HepG2 (cell line): ENCODE measurements at regions not wholly inside any gene's neighbourhood (a gene's known extent, or its start where the extent isn't known, plus 50 kb on each side); places are given as distances from the start of the nearest gene placed in this dataset.

ENCODE experiments used
- ATAC-seq: fragments of 200-7000 bp; cut with Tn5 transposase; 3 replicates; pipeline ENCODE4 v1.9.1; 2020; ENCODE audit warnings: mild to moderate bottlenecking, moderate library complexity
- BruUV-seq: library from RNA; stranded (reverse); fragments of 400-500 nt; replicated peaks from 2 replicates; lab custom pipeline; 2021; lab: Mats Ljungman, UMichigan
- CTCF ChIA-PET: fragments of 300-600 bp; formaldehyde crosslinking; extraction: SDS; loops from one replicate; lab custom pipeline; 2021; ENCODE audit warnings: low total read pairs, inconsistent platforms, low intra/inter-chr PET ratio; lab: Yijun Ruan, JAX
- POLR2A ChIA-PET: fragments of 350-600 bp; sonication (Branson Sonifier 250); formaldehyde crosslinking; loops from one replicate; lab custom pipeline; 2020; ENCODE audit warnings: antibody characterized with exemption, inconsistent platforms; lab: Yijun Ruan, JAX
- DNase-seq: peaks from one replicate; pipeline ENCODE4 v3.0.0-alpha.2; 2015; ENCODE audit warnings: low spot score
- FAIRE-seq: peaks from 3 replicates; lab custom pipeline; 2011; peaks lifted over from hg19 to GRCh38; lab: Jason Lieb, UNC
- H2AFZ ChIP-seq: one replicate; pipeline ENCODE4 v1.6.1; 2011; ENCODE audit warnings: low read length, inconsistent platforms
- H3K27ac ChIP-seq: fragments of 300-600 bp; 3 replicates; pipeline ENCODE4 v1.8.0; 2011; ENCODE audit warnings: mixed run types, mild to moderate bottlenecking, mixed read lengths, low read length, inconsistent platforms; ENCODE audit not compliant: insufficient read depth; ENCODE audit errors: extremely low read length
- H3K27me3 ChIP-seq, 2 experiments: fragments of 200-600 bp in 1 of 2; 2 replicates in 1 of 2; 3 replicates in 1 of 2; pipeline versions ENCODE4 v1.6.0 to v1.8.0; 2011; ENCODE audit warnings: low read length in 2 of 2, mild to moderate bottlenecking in 2 of 2, moderate library complexity in 2 of 2, inconsistent platforms in 1 of 2; ENCODE audit not compliant: insufficient read depth in 2 of 2, control insufficient read depth in 1 of 2
- H3K36me3 ChIP-seq, 2 experiments: fragments of 200-600 bp in 1 of 2; replicated peaks in 1 of 2; 2 replicates in 1 of 2; 3 replicates in 1 of 2; pipeline versions ENCODE4 v1.5.1 to v1.8.0; 2011; ENCODE audit warnings: low read length in 2 of 2, inconsistent platforms in 1 of 2; ENCODE audit not compliant: insufficient read depth in 2 of 2, control insufficient read depth in 1 of 2
- H3K4me1 ChIP-seq: 2 replicates; pipeline ENCODE4 v1.5.1; 2012; ENCODE audit warnings: low read length, inconsistent platforms; ENCODE audit not compliant: insufficient read depth
- H3K4me2 ChIP-seq: 2 replicates; pipeline ENCODE4 v1.6.0; 2011; ENCODE audit warnings: low read depth, low read length, inconsistent platforms
- H3K4me3 ChIP-seq, 3 experiments: fragments of 200-600 bp in 1 of 3; sonication (generic), shearing (Covaris generic) in 1 of 3; replicated peaks in 1 of 3; 2 replicates each; pipeline ENCODE4 v1.5.1; 2011 to 2016; ENCODE audit warnings: low read length in 3 of 3, inconsistent platforms in 2 of 3, low read depth in 2 of 3, mild to moderate bottlenecking in 2 of 3, control low read depth in 1 of 3, mixed read lengths in 1 of 3; ENCODE audit not compliant: insufficient read depth in 1 of 3
- H3K79me2 ChIP-seq: one replicate; pipeline ENCODE4 v1.6.1; 2011; ENCODE audit warnings: low read length, inconsistent platforms; ENCODE audit not compliant: insufficient read depth
- H3K9ac ChIP-seq: 2 replicates; pipeline ENCODE4 v1.6.0; 2011; ENCODE audit warnings: mild to moderate bottlenecking, low read depth, low read length, inconsistent platforms; ENCODE audit not compliant: insufficient read depth
- H3K9me3 ChIP-seq: 2 replicates; pipeline ENCODE4 v1.5.1; 2012; ENCODE audit warnings: mild to moderate bottlenecking, low read length
- H4K20me1 ChIP-seq: 2 replicates; pipeline ENCODE4 v1.6.0; 2011; ENCODE audit warnings: inconsistent platforms, mild to moderate bottlenecking, low read length, moderate library complexity; ENCODE audit not compliant: insufficient read depth
- DRAP1 ChIP-seq: IDR thresholded peaks from 2 replicates; pipeline ENCODE4 v1.6.1; 2016; ENCODE audit warnings: missing genetic modification reagents, missing compliant biosample characterization
- PLRG1 ChIP-seq: fragments of 450-650 bp; conservative IDR thresholded peaks from 2 replicates; pipeline ENCODE4 v1.6.1; 2016
- PPARG ChIP-seq: conservative IDR thresholded peaks from 2 replicates; pipeline ENCODE4 v1.6.1; 2016; ENCODE audit warnings: missing biosample characterization, missing genetic modification reagents
- RFXANK ChIP-seq: IDR thresholded peaks from 2 replicates; pipeline ENCODE4 v1.6.1; 2016
- SKIL ChIP-seq: sonication (generic); formaldehyde crosslinking; IDR thresholded peaks from 2 replicates; pipeline ENCODE4 v1.8.0; 2022; ENCODE audit warnings: missing genetic modification reagents, mild to moderate bottlenecking, moderate library complexity, borderline replicate concordance
- ZNF225 ChIP-seq: sonication (generic); formaldehyde crosslinking; IDR thresholded peaks from 2 replicates; pipeline ENCODE4 v1.4.0; 2020; ENCODE audit warnings: mild to moderate bottlenecking, missing genetic modification reagents
- ZNF280D ChIP-seq: sonication (generic); formaldehyde crosslinking; IDR thresholded peaks from 2 replicates; pipeline ENCODE4 v1.5.1; 2020; ENCODE audit warnings: mild to moderate bottlenecking, missing genetic modification reagents
- ZNF839 ChIP-seq: sonication (generic); formaldehyde crosslinking; IDR thresholded peaks from 2 replicates; pipeline ENCODE4 v1.4.0; 2020; ENCODE audit warnings: missing genetic modification reagents, mild to moderate bottlenecking, borderline replicate concordance
- ZSCAN5A ChIP-seq: sonication (generic); formaldehyde crosslinking; IDR thresholded peaks from 2 replicates; pipeline ENCODE4 v1.8.0; 2022; ENCODE audit warnings: mild to moderate bottlenecking, missing genetic modification reagents, borderline replicate concordance
- WGBS: methylation state at CpG from one replicate; pipeline ENCODE4 v1.1.6; 2017; ENCODE audit warnings: low lambda C conversion rate; 5-methylcytosine and 5-hydroxymethylcytosine counted together
- in situ Hi-C: cut with HindIII; loops from 2 replicates; pipeline ENCODE4 v1.10.0; 2017; ENCODE audit warnings: low pct_unique_long_range_greater_than_20kb; ENCODE audit not compliant: extremely low pct_ligation_motif_present
- intact Hi-C: fragments of 100-400 bp; cut with micrococcal nuclease; formaldehyde crosslinking; loops from one replicate; pipeline ENCODE4 v1.10.0; 2022; ENCODE audit not compliant: unreplicated experiment

GRCh38 chr12:58211211-58211610 is 269.8 kb downstream of the ATP23 start:
- BruUV-seq = no TSS peak
- in situ Hi-C loops = no loop called here
- 19% methylated on average over 9 of the region's 9 CpGs for WGBS
- ChIA-PET POLR2A (no interaction called here), CTCF (no interaction called here)
- TF ChIP-seq ZSCAN5A (CRISPR knock-in tag) (no peak), DRAP1 (CRISPR knock-in tag) (no peak), PLRG1 (no peak), PPARG (CRISPR knock-in tag) (no peak), RFXANK (CRISPR knock-in tag) (no peak), SKIL (CRISPR knock-in tag) (no peak), ZNF225 (CRISPR knock-in tag) (no peak), ZNF280D (CRISPR knock-in tag) (no peak), ZNF839 (CRISPR knock-in tag) (no peak)
- intact Hi-C loops = no loop called here
- no peak overlapping the region for H2AFZ ChIP-seq
- H3K9me3 ChIP-seq = no peaks in the 10 kb centered on the region
- H3K4me3 ChIP-seq = no peak overlapping the region
- no peak for DNase-seq
- no peak overlapping the region for H3K9ac ChIP-seq
- no peak for ATAC-seq
- H3K4me1 ChIP-seq = no peaks in the 10 kb centered on the region
- no peaks in the 10 kb centered on the region for H4K20me1 ChIP-seq
- H3K27me3 ChIP-seq = peaks cover 0 to 5% of the 10 kb centered on the region in 2 experiments; a peak in 2 of 5 replicates
- FAIRE-seq = no peak
- no peaks in the 10 kb centered on the region for H3K79me2 ChIP-seq
- no peaks in the 10 kb centered on the region for H3K36me3 ChIP-seq
- H3K4me2 ChIP-seq = no peak overlapping the region
- no peak overlapping the region for H3K27ac ChIP-seq
